Neural cell (in vitro differentiated cells): ENCODE measurements at regions not wholly inside any gene's neighbourhood (a gene's known extent, or its start where the extent isn't known, plus 50 kb on each side); places are given as distances from the start of the nearest gene placed in this dataset.
A peak's percentile ranks its signal among the peaks of the same experiment; 100 is the strongest.

Source experiments
- H2AFZ ChIP-seq: fragments of 200-600, 300-800 bp; sonication (generic), shearing (Covaris generic); 2 replicates; pipeline ENCODE4 v1.6.0; 2014; ENCODE audit warnings: low read depth, mild to moderate bottlenecking, antibody characterized with exemption, low read length, moderate library complexity
- H3F3A ChIP-seq: fragments of 200-600 bp; shearing (Covaris generic); 2 replicates; pipeline ENCODE4 v1.6.1; 2016; ENCODE audit warnings: mild to moderate bottlenecking, moderate library complexity, mixed read lengths, antibody characterized with exemption, low read length; ENCODE audit not compliant: insufficient read depth, poor library complexity, severe bottlenecking
- H3K27ac ChIP-seq: fragments of 200-600, 300-800 bp; sonication (generic), shearing (Covaris generic); 2 replicates; pipeline ENCODE4 v1.5.1; 2014; ENCODE audit warnings: mild to moderate bottlenecking, low read length, moderate library complexity
- H3K27me3 ChIP-seq: fragments of 300-800, 200-600 bp; sonication (generic), shearing (Covaris generic); 2 replicates; pipeline ENCODE4 v1.6.0; 2014; ENCODE audit warnings: mild to moderate bottlenecking, low read depth, low read length, moderate library complexity; ENCODE audit not compliant: insufficient read depth
- H3K36me3 ChIP-seq: fragments of 300-800, 200-600 bp; sonication (generic), shearing (Covaris generic); 2 replicates; pipeline ENCODE4 v1.5.1; 2014; ENCODE audit warnings: mild to moderate bottlenecking, antibody characterized with exemption, low read length, moderate library complexity; ENCODE audit not compliant: insufficient read depth
- H3K4me2 ChIP-seq: fragments of 300-800, 200-600 bp; sonication (generic), shearing (Covaris generic); 2 replicates; pipeline ENCODE4 v1.6.0; 2014; ENCODE audit warnings: mild to moderate bottlenecking, low read length
- H3K4me3 ChIP-seq: fragments of 300-800, 200-600 bp; sonication (generic), shearing (Covaris generic); 2 replicates; pipeline ENCODE4 v1.5.1; 2014; ENCODE audit warnings: mild to moderate bottlenecking, low read length, moderate library complexity
- H3K79me2 ChIP-seq: fragments of 200-600 bp; shearing (Covaris generic); replicated peaks from 2 replicates; pipeline ENCODE4 v1.6.0; 2014; ENCODE audit warnings: mild to moderate bottlenecking, low read length, moderate library complexity; ENCODE audit not compliant: insufficient read depth
- H3K9ac ChIP-seq: fragments of 300-800, 200-600 bp; sonication (generic), shearing (Covaris generic); 2 replicates; pipeline ENCODE4 v1.6.1; 2016; ENCODE audit warnings: mild to moderate bottlenecking, low read length, mixed read lengths
- H3K9me2 ChIP-seq: fragments of 200-600 bp; shearing (Covaris generic); 2 replicates; pipeline ENCODE4 v1.6.1; 2016; ENCODE audit warnings: mild to moderate bottlenecking, low read length, mixed read lengths; ENCODE audit not compliant: insufficient read depth
- H3K9me3 ChIP-seq: fragments of 200-600, 300-800 bp; sonication (generic), shearing (Covaris generic); 2 replicates; pipeline ENCODE4 v1.6.1; 2016; ENCODE audit warnings: mild to moderate bottlenecking, mixed run types, low read length, moderate library complexity, mixed read lengths
- H4K20me1 ChIP-seq: fragments of 200-600 bp; shearing (Covaris generic); 2 replicates; pipeline ENCODE4 v1.6.1; 2016; ENCODE audit warnings: mild to moderate bottlenecking, mixed run types; ENCODE audit not compliant: insufficient read depth
- EP300 ChIP-seq: fragments of 450-650 bp; conservative IDR thresholded peaks from 2 replicates; pipeline ENCODE4 v1.6.1; 2014; ENCODE audit warnings: antibody characterized with exemption, mild to moderate bottlenecking, moderate library complexity; ENCODE audit not compliant: poor library complexity, severe bottlenecking
- EZH2 ChIP-seq: fragments of 200-600, 300-800 bp; shearing (Covaris generic), sonication (generic); IDR thresholded peaks from 2 replicates; pipeline ENCODE4 v1.6.1; 2014; ENCODE audit warnings: antibody characterized with exemption, low read length, borderline replicate concordance, mild to moderate bottlenecking; ENCODE audit not compliant: insufficient read depth, poor library complexity, severe bottlenecking
- MXI1 ChIP-seq: fragments of 450-650 bp; conservative IDR thresholded peaks from 2 replicates; pipeline ENCODE4 v1.6.1; 2014; ENCODE audit warnings: antibody characterized with exemption, mild to moderate bottlenecking; ENCODE audit not compliant: poor library complexity, severe bottlenecking
- POLR2AphosphoS5 ChIP-seq: IDR thresholded peaks from 2 replicates; pipeline ENCODE4 v1.6.1; 2012
- RAD21 ChIP-seq: fragments of 450-650 bp; conservative IDR thresholded peaks from 2 replicates; pipeline ENCODE4 v1.6.1; 2014; ENCODE audit warnings: antibody characterized with exemption, mild to moderate bottlenecking, moderate library complexity
- SMC3 ChIP-seq: fragments of 450-650 bp; conservative IDR thresholded peaks from 2 replicates; pipeline ENCODE4 v1.6.1; 2014; ENCODE audit warnings: antibody characterized with exemption, mild to moderate bottlenecking, moderate library complexity; ENCODE audit not compliant: poor library complexity
- TAF1 ChIP-seq: IDR thresholded peaks from 2 replicates; pipeline ENCODE4 v1.6.1; 2012; ENCODE audit warnings: low read depth
- TF ChIP-seq, protein P1 (sequence below): IDR thresholded peaks from 2 replicates; pipeline ENCODE4 v1.6.1; 2012; ENCODE audit warnings: borderline replicate concordance
- TF ChIP-seq, protein P2 (sequence below): fragments of 450-650 bp; IDR thresholded peaks from 2 replicates; pipeline ENCODE4 v1.5.1; 2014; ENCODE audit warnings: antibody characterized with exemption, mild to moderate bottlenecking, moderate library complexity; ENCODE audit not compliant: poor library complexity, severe bottlenecking

DNA sequence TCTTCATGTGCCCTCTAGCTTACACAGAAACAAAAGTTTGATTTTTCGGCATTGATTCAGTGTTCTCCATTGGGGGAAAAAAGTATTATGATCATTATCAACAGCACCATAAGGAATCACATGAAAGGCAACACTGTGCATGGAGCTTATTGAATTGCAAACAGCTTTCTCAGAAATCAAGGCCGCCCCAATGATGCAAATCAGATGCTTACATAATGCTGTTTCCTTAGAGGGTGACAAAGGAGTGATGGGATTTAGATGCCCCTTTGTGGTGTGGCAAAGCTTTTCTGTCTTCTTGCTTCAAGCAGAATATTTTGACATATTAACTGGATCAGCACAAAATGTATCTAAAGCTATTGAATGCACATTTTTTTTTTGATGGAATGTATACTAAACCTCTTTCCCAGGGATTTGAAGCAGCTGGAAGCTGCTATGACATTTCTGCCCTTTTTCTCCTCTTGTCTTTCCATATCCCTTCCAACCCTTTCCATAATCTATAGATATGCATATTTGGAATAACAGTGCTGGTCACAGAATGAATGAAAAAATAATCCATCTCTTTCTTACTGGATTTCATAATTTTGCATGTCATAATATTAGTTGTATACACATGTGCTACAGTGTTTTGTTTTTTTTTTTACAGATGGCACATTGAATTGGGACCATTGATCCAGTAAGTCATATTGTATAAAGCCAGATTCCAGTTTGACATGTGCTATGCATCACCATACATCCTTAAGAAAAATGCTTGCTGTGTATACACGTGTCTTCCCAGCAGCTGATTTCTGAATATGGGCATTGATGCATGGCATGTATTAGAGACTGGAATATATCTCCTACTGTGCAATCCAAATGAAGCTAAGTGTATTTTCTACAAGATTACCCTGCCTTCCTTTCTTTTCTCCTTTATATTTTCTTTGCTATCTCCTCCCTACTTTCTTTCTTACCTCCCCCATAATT, 259.7 kb upstream of the DCN start:
- Histone ChIP-seq H2AFZ (peak overlapping the region; percentile 17), H3K4me2 (peak overlapping the region; percentile 22), H3F3A (peaks cover 3% of the 10 kb centered on the region), H3K79me2 (no peaks in the 10 kb centered on the region), H3K9me2 (no peaks in the 10 kb centered on the region), H3K9ac (peak overlapping the region; percentile 39), H3K36me3 (no peaks in the 10 kb centered on the region), H3K27ac (peak overlapping the region; percentile 75), H3K27me3 (no peaks in the 10 kb centered on the region), H3K4me3 (peak overlapping the region; percentile 23), H3K9me3 (no peaks in the 10 kb centered on the region), H4K20me1 (no peaks in the 10 kb centered on the region)
- no peak for TF ChIP-seq SMC3
- no peak for TF ChIP-seq RAD21
- TF ChIP-seq POLR2AphosphoS5 = peak; percentile 11
- TF ChIP-seq, protein P1, sequence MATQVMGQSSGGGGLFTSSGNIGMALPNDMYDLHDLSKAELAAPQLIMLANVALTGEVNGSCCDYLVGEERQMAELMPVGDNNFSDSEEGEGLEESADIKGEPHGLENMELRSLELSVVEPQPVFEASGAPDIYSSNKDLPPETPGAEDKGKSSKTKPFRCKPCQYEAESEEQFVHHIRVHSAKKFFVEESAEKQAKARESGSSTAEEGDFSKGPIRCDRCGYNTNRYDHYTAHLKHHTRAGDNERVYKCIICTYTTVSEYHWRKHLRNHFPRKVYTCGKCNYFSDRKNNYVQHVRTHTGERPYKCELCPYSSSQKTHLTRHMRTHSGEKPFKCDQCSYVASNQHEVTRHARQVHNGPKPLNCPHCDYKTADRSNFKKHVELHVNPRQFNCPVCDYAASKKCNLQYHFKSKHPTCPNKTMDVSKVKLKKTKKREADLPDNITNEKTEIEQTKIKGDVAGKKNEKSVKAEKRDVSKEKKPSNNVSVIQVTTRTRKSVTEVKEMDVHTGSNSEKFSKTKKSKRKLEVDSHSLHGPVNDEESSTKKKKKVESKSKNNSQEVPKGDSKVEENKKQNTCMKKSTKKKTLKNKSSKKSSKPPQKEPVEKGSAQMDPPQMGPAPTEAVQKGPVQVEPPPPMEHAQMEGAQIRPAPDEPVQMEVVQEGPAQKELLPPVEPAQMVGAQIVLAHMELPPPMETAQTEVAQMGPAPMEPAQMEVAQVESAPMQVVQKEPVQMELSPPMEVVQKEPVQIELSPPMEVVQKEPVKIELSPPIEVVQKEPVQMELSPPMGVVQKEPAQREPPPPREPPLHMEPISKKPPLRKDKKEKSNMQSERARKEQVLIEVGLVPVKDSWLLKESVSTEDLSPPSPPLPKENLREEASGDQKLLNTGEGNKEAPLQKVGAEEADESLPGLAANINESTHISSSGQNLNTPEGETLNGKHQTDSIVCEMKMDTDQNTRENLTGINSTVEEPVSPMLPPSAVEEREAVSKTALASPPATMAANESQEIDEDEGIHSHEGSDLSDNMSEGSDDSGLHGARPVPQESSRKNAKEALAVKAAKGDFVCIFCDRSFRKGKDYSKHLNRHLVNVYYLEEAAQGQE = no peak
- TF ChIP-seq EZH2 = no peak
- peak; percentile 60 for TF ChIP-seq MXI1
- no peak for TF ChIP-seq EP300
- TF ChIP-seq, protein P2, sequence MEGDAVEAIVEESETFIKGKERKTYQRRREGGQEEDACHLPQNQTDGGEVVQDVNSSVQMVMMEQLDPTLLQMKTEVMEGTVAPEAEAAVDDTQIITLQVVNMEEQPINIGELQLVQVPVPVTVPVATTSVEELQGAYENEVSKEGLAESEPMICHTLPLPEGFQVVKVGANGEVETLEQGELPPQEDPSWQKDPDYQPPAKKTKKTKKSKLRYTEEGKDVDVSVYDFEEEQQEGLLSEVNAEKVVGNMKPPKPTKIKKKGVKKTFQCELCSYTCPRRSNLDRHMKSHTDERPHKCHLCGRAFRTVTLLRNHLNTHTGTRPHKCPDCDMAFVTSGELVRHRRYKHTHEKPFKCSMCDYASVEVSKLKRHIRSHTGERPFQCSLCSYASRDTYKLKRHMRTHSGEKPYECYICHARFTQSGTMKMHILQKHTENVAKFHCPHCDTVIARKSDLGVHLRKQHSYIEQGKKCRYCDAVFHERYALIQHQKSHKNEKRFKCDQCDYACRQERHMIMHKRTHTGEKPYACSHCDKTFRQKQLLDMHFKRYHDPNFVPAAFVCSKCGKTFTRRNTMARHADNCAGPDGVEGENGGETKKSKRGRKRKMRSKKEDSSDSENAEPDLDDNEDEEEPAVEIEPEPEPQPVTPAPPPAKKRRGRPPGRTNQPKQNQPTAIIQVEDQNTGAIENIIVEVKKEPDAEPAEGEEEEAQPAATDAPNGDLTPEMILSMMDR = no peak
- no peak for TF ChIP-seq TAF1

DNA sequence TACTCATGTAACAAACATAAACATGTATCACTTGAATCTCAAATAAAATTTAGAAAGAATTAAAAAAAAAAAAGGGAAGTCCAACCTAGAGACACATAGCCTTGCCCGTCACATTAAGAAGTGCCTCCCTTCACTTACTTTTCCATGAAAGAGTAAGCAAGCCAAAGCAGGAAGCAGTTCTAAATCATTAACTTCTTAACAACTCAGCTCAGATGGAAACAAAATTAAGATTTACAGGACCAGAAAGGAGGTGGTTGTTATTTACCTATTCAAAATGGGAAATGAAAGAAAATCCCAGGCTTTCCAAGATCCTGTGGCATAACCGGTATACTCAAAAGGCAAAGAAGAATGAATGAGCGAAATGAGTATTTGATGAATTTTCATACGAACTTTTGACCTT, 258.6 kb upstream of the DCN start:
- no peak overlapping the region for H3K4me2 ChIP-seq
- peak overlapping the region; percentile 75 for H3K27ac ChIP-seq
- no peak for TF ChIP-seq MXI1
- no peak for TF ChIP-seq POLR2AphosphoS5
- TF ChIP-seq EZH2 = no peak
- TF ChIP-seq, protein P1 = no peak
- TF ChIP-seq SMC3 = no peak
- TF ChIP-seq, protein P2 = no peak
- TF ChIP-seq TAF1 = no peak
- TF ChIP-seq RAD21 = no peak
- TF ChIP-seq EP300 = no peak
- no peaks in the 10 kb centered on the region for H3K27me3 ChIP-seq
- no peak overlapping the region for H3K9ac ChIP-seq
- no peaks in the 10 kb centered on the region for H3K9me3 ChIP-seq
- no peak overlapping the region for H2AFZ ChIP-seq
- no peaks in the 10 kb centered on the region for H3K36me3 ChIP-seq
- H3K9me2 ChIP-seq = no peaks in the 10 kb centered on the region
- H3K79me2 ChIP-seq = no peaks in the 10 kb centered on the region
- H3K4me3 ChIP-seq = no peak overlapping the region
- H3F3A ChIP-seq = peaks cover 3% of the 10 kb centered on the region
- H4K20me1 ChIP-seq = no peaks in the 10 kb centered on the region
